CD4-positive, alpha-beta T cell treated with Interleukin-6 at 100 ng/mL for 8 hours (primary cell): ENCODE measurements at regions not wholly inside any gene's neighbourhood (a gene's known extent, or its start where the extent isn't known, plus 50 kb on each side); places are given as distances from the start of the nearest gene placed in this dataset.

Experiments
- DNase-seq: peaks from one replicate; pipeline ENCODE4 v3.0.0-alpha.2; 2020; ENCODE audit warnings: mixed read lengths, low spot score

DNA sequence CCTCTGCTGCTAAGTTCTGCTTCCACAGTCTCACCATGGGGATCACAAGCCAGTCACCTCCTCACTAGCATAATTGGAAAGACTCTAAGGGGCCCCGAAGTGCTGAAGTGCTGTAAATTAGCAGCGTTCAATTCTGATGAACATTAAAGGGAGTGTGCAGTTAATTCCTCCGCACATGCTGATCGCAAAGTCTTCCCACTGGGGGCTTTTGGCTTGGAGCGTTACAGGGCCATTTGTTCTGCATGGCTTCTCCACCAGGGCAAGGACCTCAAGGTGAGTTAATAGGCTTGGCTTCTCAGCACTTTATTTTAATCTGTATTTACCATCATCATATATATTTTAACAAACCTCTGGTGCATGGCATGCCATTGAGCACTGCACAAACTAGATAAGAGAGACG is 216.3 kb upstream of the PARD3B start:
- no peak for DNase-seq

DNA sequence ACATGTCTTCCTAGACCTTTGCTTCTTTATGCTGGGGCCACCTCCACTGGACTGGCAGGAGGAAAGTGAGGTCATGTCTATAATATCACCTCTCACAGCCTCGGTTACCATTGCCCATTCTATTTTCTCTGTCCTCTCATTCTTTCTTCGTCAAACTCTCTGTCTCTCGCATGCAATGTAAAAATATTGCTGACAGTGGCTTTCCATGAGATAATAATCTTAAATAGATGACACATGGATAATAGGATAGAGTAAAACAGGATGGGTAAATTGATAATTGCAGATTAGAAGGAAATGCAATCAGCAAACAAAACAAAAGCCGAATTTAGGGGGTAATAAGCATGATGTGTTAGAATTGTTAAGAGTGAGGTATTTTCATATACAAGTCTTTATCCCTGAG is 215.7 kb upstream of the PARD3B start:
- DNase-seq, result no peak

GRCh38 chr2:204331180-204331579 is 214.1 kb upstream of the PARD3B start:
- no peak for DNase-seq

- no peak for DNase-seq
Measured at GRCh38 chr2:204331988-204332387, 213.3 kb upstream of the PARD3B start.

DNA sequence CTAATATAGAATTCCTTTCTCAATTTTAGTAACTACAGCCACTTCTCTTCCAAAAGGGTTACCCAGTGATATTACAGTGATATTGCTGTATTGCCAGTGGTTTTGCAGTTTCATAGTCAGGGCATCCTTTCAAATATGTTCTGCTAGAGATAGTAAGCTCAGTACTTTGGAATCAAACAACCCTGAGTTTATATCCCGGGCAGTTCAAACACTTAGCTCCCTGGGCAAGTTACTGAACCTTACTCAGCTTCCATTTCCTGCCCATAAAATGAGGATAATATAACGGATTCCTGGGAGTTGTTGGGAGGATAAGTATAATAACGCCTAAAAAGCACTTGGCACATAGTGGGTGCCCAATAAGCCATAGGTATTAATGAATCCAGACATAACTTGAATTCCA is 212.6 kb upstream of the PARD3B start:
- DNase-seq, result no peak

GRCh38 chr2:204333861-204334260 is 211.4 kb upstream of the PARD3B start:
- no peak for DNase-seq

DNA sequence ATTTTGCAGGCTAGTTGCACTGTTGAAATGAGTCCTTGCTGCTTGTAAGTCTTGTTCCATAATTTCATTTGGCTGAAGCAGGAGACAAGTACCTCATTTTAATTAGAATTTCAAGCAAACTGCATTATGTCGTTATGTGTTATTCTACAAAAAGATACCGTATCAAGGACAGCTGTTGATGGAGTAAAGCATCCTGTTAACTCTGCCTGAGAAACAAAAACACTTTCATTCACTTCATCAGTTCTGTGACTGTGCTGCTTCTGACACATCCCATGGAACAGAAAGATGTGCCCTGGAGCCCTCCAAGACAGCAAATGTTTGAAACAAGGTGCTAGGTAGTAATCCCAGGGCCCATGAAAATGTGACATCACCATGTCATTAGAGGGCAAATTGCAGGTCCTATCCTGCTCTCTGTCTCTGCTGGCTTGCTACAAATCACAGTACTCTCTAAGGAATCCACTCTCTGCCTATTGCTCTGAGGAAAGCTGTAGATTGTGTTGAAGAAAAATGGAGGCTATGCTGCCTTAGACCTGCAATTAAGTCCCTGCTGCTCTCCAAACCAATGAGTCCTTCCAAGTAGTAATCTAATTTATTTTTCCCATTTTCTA is 209.7 kb upstream of the PARD3B start:
- no peak for DNase-seq

- DNase-seq, result no peak
Measured at GRCh38 chr2:204336153-204336744, 209.0 kb upstream of the PARD3B start.

DNA sequence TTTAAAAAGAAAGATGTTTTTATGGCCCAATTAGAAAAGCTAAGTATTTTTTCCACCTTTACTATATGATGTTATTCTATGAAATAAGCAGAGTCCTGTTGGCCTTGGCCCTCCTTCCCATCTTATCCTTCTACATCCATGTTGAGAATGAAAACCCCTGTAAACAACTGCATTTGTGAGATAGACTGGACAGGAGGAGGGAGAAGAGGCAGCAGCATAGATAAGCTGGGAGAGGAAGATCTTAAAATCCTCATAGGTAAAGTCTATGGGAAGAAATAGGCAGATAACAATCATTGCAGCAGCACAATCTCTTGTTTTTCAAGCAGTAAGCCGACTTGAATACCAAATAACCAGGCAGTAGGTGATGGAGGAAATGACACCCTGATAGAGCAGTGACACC is 207.6 kb upstream of the PARD3B start:
- no peak for DNase-seq

- no peak for DNase-seq
Measured at GRCh38 chr2:204339212-204339715, 206.0 kb upstream of the PARD3B start.

DNA sequence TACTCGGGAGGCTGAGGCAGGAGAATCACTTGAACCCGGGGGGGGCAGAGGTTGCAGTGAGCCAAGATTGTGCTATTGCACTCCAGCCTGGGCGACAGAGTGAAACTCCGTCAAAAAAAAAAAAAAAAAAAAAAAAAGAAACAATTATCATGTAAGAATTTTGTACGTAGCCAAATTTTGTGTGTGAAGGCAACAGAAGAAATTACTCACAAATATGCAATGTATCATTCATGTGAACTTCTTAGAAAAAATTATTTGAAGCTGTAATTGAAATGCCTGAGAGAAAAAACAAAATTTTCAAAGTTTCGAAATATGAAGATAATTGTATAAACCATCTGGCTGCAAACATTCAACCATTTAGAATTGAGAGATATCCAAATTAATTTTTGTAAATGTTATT is 204.8 kb upstream of the PARD3B start:
- no peak for DNase-seq

- DNase-seq, result no peak
Measured at GRCh38 chr2:204341887-204342276, 203.4 kb upstream of the PARD3B start.

DNA sequence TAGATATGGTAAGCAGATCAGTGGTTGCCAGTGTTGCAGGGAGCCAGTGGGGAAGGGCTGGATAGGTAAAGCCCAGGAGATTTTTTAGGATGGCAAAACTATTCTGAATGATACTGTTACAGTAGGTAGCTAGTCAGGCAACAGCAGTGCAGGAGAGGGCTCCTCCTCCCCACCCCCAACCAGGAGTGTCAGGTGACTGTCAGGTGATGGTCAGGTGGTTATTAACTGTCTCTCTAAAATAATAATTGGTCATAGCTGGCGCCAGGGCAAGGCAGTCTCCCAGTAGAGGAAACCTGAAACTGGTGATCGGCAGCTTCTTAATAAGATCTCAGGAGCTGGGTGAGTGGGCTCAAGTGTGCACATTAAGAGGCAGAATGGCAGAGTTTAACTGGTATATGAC is 201.6 kb upstream of the PARD3B start:
- DNase-seq, result no peak

DNA sequence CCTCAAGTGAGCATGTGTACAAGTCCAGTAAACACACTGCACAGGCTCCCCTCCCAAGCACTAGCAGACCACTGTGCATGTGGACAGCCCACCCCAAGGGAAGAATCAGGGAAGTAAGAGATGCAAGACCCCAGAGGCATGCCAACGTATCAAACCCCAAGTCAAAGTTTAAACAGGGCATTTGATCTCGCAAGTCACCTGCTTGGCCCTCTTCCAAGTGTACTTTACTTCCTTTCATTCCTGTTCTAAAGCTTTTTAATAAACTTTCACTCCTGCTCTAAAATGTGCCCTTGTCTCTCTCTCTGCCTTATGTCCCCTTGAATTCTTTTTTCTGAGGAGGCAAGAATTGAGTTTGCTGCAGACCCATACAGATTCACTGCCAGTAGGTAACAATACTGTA is 201.2 kb upstream of the PARD3B start:
- DNase-seq, result no peak

GRCh38 chr2:204346906-204347305 is 198.4 kb upstream of the PARD3B start:
- no peak for DNase-seq

DNA sequence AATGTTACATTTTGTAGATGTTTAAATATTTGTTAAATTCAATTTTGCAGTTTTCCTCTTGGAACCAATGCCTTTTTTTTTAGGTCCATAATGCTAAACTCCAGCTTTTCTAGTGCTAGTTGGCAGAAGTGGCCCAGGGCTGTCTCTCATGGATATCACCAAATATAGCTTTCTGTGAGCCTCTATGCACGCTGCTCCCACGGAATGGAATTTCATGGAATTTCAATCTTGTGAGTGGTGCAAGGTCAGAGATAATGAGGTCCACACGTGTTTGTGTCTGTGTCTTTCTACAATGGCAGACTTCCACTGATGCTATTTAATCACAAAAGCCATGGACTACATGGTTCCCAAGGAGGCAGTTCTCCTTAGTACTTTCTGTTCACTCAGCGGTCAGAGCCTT is 191.5 kb upstream of the PARD3B start:
- no peak for DNase-seq

- DNase-seq, result no peak
Measured at GRCh38 chr2:204354442-204354856, 190.8 kb upstream of the PARD3B start.

GRCh38 chr2:204355688-204356087 is 189.6 kb upstream of the PARD3B start:
- DNase-seq, result no peak

- DNase-seq, result no peak
Measured at GRCh38 chr2:204356151-204356641, 189.1 kb upstream of the PARD3B start.

- DNase-seq, result no peak
Measured at GRCh38 chr2:204357286-204357685, 188.0 kb upstream of the PARD3B start.

- DNase-seq, result no peak
Measured at GRCh38 chr2:204359076-204359475, 186.2 kb upstream of the PARD3B start.

- no peak for DNase-seq
Measured at GRCh38 chr2:204360218-204361007, 184.9 kb upstream of the PARD3B start.

DNA sequence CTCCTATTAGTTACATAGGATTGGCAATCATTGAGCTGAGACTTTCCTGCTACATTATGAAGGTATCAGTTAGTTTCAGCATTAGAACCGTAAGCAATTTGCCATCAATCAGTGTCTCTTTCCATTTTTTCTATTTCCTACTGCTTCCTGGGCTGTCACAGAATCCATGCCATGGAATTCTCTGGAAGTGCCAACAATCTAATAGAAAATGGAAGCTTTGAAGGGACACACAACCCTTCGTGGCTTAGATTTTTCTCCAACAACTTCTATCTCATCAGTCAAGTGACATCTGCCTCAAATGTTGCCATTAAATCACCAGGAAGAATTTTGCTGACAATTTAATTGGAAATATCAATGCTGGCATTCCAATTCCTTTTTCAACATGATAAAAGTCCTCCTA is 183.5 kb upstream of the PARD3B start:
- DNase-seq, result no peak
